SIG-M5 (cell line): ENCODE measurements at regions not wholly inside any gene's neighbourhood (a gene's known extent, or its start where the extent isn't known, plus 50 kb on each side); places are given as distances from the start of the nearest gene placed in this dataset.
"Not testable (repeated sequence)": the region's sequence is repeated elsewhere in the genome, so short reads cannot be mapped to it uniquely, and the experiment has no call there.

Experiments used
- DNase-seq: peaks from one replicate; lab custom pipeline; 2025; lab: John Stamatoyannopoulos, UW

DNA sequence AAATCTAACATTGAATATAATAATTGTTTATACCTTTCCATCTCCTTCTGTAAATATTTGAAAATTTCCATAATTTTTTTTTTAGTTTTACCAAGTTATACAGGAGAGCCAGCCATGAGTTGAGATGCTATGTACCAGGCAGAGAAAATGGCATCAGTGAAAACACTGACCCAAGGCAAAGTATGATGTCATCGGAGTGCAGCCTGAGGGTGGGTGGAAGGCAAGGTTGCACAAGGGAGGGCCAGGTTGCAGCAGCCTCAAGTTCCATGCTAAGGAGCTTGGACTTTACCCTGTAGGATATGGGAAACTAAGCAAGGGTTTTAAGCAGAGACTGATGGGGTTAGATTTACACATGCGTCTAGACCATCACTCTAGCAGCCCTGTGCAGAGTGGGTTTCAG, 441.1 kb downstream of the BCAT1 start:
- DNase-seq: no peak

GRCh38 chr12:24505366-24506015, 443.4 kb downstream of the BCAT1 start:
- no peak for DNase-seq

- not testable (repeated sequence) for DNase-seq
Measured at GRCh38 chr12:24503477-24503876, 445.4 kb downstream of the BCAT1 start.

- DNase-seq: no peak
Measured at GRCh38 chr12:24500831-24501230, 448.1 kb downstream of the BCAT1 start.

DNA sequence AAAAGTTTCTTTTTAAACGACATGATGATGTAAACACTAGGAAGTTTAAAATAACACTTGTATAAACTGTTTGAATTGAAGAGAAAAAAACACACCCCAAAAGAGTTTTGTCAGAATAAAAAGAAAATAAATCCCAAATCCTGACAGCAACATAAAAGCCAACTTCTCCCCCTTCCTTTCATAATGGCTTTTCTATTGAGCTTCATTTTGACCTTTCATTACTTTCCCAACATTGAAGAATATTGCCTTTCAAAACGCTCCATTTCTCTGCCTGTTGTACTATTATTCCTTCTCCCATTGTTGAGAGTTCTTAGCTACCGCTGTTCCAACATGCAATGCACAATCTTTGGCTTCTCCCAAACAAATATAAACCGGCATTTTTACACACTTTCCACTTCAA, 448.5 kb downstream of the BCAT1 start:
- no peak for DNase-seq

DNA sequence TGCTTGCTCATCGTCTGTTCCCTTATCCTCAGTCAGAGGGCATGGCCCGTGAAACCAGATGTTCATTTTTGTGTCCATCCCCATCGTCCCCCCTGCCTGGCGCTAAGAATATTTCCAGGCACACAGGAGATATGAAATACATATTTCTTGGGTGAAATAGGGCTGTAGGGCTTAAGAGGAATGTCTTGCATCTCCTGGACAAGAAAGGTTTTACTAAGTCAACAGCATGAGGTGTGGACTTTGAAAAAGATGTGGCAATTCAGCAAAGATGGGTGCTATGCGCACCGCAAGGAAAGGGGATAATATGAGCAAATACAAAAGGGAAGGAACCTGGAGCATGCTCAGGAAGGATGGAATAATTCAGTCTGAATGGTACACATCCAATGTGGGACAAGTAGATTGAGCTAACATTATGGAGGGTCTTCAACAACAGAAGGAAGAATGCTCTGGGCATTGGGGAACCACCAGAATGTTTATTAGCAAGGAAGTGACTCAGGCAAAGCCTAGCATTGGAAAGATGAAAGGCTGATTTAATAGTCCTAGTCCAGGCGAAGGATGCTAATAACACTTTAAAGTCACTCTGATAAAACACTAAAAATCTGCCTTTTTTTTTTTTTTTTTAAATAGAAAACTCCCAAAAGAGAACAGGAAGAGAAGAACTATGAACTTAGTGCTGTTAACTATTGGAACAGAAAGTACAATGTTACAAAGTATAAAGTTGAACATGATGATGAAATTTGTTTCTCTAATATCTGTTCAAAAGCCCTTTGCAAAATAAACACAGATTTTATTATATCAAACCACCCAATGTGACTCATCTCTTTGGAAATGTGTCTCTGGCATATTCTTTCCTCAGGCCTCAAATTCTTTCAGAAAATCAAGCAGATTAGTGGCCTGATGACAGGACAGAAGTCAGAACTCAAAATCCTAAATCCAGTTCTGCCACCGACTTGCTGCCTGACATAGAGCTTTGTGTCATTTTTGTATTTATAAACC, 449.5 kb downstream of the BCAT1 start:
- no peak for DNase-seq

- no peak for DNase-seq
Measured at GRCh38 chr12:24496755-24497154, 452.1 kb downstream of the BCAT1 start.

DNA sequence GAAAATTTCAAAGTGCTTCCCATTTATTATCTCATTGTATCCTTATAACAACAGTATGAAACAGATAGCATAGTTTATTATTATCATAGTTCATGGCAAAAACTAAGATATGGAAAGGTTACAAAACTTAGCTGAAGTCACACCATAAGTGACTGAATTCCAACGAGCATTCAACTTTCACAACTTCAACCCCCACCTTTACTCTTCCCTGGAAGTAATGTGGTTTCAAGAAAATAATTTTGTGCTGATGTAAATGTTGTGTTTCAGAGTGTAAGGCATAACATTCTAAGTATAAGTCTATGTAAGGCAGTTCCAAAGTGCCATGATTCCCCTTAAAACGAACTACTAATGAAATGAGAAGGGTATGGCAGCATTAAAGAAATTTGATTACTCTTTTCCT, 454.5 kb downstream of the BCAT1 start:
- DNase-seq: no peak

GRCh38 chr12:24491968-24492367, 456.9 kb downstream of the BCAT1 start:
- DNase-seq: no peak

DNA sequence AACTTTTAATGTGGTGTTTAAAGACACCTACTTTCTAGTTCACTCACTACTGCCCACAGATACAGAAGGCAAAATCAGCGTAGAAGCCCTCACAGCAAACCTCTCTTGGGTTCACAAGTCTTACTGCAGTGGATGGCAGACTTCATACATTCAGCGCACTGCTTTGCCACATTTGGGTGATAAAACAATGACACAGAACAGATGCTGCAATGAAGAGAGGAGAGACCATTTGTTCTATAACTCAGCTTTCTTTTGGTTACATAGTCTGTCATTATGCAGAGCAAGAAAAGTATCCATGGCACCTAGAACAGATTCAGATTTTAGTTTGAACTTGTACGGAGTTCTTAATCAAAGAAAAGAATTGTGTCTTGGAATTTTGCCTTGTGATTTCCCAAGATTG, 459.0 kb downstream of the BCAT1 start:
- no peak for DNase-seq

GRCh38 chr12:24488906-24489619, 459.8 kb downstream of the BCAT1 start:
- DNase-seq: no peak

DNA sequence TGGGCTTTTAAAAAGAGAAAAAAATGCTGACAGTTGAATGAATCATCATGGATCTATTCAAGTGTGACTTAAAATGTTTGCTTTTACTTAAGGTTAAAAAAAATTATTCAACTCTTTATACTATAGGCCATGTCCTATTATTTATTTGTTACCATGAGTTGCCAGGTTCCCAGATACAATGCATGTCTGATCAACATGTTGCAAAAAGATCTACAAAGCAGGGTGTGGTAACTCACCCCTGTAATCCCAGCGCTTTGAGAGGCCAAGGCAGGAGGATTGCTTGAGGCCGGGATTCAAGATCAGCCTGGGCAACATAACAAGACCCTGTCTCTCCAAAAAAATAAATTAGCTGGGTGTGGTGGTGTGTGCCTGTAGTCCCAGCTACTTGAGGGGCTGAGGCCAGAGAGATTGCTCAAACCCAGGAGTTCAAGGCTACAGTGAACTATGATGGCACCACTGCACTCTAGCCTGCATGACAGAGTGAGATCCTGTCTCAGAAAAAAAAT, 460.8 kb downstream of the BCAT1 start:
- DNase-seq: no peak

DNA sequence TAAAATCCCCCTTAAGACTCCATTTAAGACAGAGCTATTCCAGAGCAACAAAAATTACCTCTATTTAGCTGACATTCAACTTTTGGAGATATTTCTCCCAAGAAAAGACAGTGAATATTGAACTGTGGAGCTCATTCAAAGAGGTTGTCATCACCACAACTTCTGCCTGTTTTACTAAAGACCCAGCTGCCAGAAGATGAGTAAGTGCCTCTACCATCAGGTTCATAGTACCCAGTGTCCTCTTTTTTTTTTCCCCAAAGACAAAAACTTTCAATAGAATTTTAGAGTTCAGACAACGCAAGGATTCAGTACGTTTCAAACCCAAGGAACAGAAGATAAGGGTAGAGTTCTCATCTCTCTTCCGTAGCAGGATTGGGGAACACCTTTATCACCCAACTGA, 461.3 kb downstream of the BCAT1 start:
- no peak for DNase-seq

DNA sequence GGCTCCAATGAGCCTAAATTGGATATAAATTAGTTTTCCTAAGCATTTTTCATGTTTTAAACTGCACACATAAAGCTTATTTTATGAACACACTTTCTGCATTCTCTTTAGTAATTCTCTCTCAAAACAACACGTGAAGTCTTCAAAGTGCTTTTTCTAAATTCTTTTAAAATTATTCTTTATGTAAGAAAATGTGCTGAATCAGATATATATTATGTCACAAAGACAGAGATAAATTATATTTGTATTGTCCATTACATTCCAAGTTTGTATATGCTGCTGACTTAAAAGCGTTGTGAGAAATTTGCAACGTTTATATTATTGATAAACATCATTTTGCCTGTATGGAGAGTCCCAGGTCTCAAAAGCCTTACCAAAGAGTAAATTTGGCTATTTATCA, 465.2 kb downstream of the BCAT1 start:
- no peak for DNase-seq

- DNase-seq: no peak
Measured at GRCh38 chr12:24482882-24483604, 465.9 kb downstream of the BCAT1 start.

DNA sequence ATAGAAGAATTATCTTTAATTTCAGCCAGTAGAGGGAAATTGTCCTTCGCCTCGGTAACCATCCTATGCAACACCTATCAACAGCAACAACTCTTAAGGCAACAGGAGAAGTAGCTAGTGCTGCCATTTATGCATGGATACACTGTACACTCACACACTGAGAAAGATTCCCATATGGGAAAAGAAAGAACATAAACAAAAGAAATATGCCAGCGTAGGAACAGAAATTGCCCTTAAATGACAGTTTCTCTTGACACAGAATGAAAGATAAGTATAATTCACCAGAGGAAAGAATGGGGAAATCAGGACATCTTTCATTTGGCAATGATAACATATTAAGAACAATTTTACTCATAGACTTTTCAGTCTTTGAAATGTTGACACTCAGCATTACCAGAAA, 466.9 kb downstream of the BCAT1 start:
- no peak for DNase-seq

DNA sequence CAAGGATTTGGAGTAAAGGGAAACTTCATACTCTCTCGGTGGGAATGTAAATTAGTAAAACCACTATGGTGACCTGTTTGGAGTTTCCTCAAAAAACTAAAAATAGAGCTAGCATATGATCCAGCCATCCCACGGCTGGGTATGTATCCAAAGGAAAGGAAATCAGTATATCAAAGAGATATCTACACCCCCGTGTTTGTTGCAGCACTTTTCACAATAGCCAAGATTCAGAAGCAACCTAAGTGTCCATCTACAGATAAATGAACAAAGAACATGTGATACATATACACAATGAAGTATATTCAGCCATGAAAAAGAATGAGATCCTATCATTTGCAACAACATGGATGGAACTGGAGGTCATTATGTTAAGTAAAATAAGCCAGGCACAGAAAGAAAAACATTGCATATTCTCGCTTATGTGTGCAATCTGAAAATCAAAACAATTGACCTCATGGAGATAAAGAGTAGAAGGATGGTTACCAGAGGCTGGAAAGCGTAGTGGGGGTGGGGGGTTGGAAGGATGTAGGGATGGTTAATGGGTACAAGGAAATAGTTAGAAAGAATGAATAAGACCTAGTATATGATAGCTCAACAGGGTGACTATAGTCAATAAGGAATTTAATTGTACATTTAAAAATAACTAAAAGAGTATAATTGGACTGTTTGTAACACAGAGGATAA, 468.0 kb downstream of the BCAT1 start:
- DNase-seq: no peak

DNA sequence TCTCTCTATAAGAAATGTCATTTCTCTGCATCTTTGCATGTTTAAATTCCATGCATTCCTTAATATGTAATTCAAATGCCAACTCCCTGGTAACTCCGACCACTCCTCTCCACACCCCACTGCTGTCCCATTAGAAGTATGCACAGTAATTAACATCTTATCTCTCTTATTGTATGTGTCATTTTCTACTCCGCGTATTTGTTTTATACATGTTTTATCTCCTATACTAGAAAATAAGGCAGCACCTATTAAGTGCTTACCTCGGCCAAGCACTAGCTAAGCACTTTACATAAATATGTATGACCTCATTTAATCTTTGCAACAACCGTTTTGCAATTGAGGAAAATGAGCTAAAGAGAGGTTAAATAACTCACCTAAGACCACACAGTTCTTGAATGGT, 469.8 kb downstream of the BCAT1 start:
- DNase-seq: no peak

GRCh38 chr12:24478254-24478653, 470.6 kb downstream of the BCAT1 start:
- DNase-seq: no peak

DNA sequence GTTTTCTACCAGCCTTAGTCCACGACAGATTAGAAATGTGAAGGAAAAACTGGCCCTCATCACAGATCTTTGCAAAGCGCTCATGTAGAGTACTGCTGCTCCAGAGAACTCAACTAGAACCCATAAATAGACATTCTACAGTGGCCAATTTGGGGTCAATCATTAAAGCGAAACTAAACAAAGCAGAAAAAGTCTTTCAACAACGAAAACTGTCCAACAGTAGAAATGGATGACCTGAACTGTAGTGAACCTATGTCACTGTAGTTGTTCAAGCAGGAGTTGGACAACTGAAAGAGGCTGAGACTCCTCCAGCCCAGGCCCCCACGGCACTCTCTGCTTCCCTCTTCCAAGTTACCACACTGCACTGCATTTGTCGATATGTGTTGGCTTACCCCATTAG, 472.6 kb downstream of the BCAT1 start:
- no peak for DNase-seq

- DNase-seq: no peak
Measured at GRCh38 chr12:24475337-24475736, 473.6 kb downstream of the BCAT1 start.
